HepG2 (cell line): ENCODE measurements at regions not wholly inside any gene's neighbourhood (a gene's known extent, or its start where the extent isn't known, plus 50 kb on each side); places are given as distances from the start of the nearest gene placed in this dataset.

ENCODE experiments used
- ATAC-seq: fragments of 200-7000 bp; cut with Tn5 transposase; 3 replicates; pipeline ENCODE4 v1.9.1; 2020; ENCODE audit warnings: mild to moderate bottlenecking, moderate library complexity
- BruUV-seq: library from RNA; stranded (reverse); fragments of 400-500 nt; replicated peaks from 2 replicates; lab custom pipeline; 2021; lab: Mats Ljungman, UMichigan
- CTCF ChIA-PET: fragments of 300-600 bp; formaldehyde crosslinking; extraction: SDS; loops from one replicate; lab custom pipeline; 2021; ENCODE audit warnings: low total read pairs, inconsistent platforms, low intra/inter-chr PET ratio; lab: Yijun Ruan, JAX
- POLR2A ChIA-PET: fragments of 350-600 bp; sonication (Branson Sonifier 250); formaldehyde crosslinking; loops from one replicate; lab custom pipeline; 2020; ENCODE audit warnings: antibody characterized with exemption, inconsistent platforms; lab: Yijun Ruan, JAX
- DNase-seq: peaks from one replicate; pipeline ENCODE4 v3.0.0-alpha.2; 2015; ENCODE audit warnings: low spot score
- FAIRE-seq: peaks from 3 replicates; lab custom pipeline; 2011; peaks lifted over from hg19 to GRCh38; lab: Jason Lieb, UNC
- H2AFZ ChIP-seq: one replicate; pipeline ENCODE4 v1.6.1; 2011; ENCODE audit warnings: low read length, inconsistent platforms
- H3K27ac ChIP-seq: fragments of 300-600 bp; 3 replicates; pipeline ENCODE4 v1.8.0; 2011; ENCODE audit warnings: mixed run types, mild to moderate bottlenecking, mixed read lengths, low read length, inconsistent platforms; ENCODE audit not compliant: insufficient read depth; ENCODE audit errors: extremely low read length
- H3K27me3 ChIP-seq, 2 experiments: fragments of 200-600 bp in 1 of 2; 2 replicates in 1 of 2; 3 replicates in 1 of 2; pipeline versions ENCODE4 v1.6.0 to v1.8.0; 2011; ENCODE audit warnings: low read length in 2 of 2, mild to moderate bottlenecking in 2 of 2, moderate library complexity in 2 of 2, inconsistent platforms in 1 of 2; ENCODE audit not compliant: insufficient read depth in 2 of 2, control insufficient read depth in 1 of 2
- H3K36me3 ChIP-seq, 2 experiments: fragments of 200-600 bp in 1 of 2; replicated peaks in 1 of 2; 2 replicates in 1 of 2; 3 replicates in 1 of 2; pipeline versions ENCODE4 v1.5.1 to v1.8.0; 2011; ENCODE audit warnings: low read length in 2 of 2, inconsistent platforms in 1 of 2; ENCODE audit not compliant: insufficient read depth in 2 of 2, control insufficient read depth in 1 of 2
- H3K4me1 ChIP-seq: 2 replicates; pipeline ENCODE4 v1.5.1; 2012; ENCODE audit warnings: low read length, inconsistent platforms; ENCODE audit not compliant: insufficient read depth
- H3K4me2 ChIP-seq: 2 replicates; pipeline ENCODE4 v1.6.0; 2011; ENCODE audit warnings: low read depth, low read length, inconsistent platforms
- H3K4me3 ChIP-seq, 3 experiments: fragments of 200-600 bp in 1 of 3; sonication (generic), shearing (Covaris generic) in 1 of 3; replicated peaks in 1 of 3; 2 replicates each; pipeline ENCODE4 v1.5.1; 2011 to 2016; ENCODE audit warnings: low read length in 3 of 3, inconsistent platforms in 2 of 3, low read depth in 2 of 3, mild to moderate bottlenecking in 2 of 3, control low read depth in 1 of 3, mixed read lengths in 1 of 3; ENCODE audit not compliant: insufficient read depth in 1 of 3
- H3K79me2 ChIP-seq: one replicate; pipeline ENCODE4 v1.6.1; 2011; ENCODE audit warnings: low read length, inconsistent platforms; ENCODE audit not compliant: insufficient read depth
- H3K9ac ChIP-seq: 2 replicates; pipeline ENCODE4 v1.6.0; 2011; ENCODE audit warnings: mild to moderate bottlenecking, low read depth, low read length, inconsistent platforms; ENCODE audit not compliant: insufficient read depth
- H3K9me3 ChIP-seq: 2 replicates; pipeline ENCODE4 v1.5.1; 2012; ENCODE audit warnings: mild to moderate bottlenecking, low read length
- H4K20me1 ChIP-seq: 2 replicates; pipeline ENCODE4 v1.6.0; 2011; ENCODE audit warnings: inconsistent platforms, mild to moderate bottlenecking, low read length, moderate library complexity; ENCODE audit not compliant: insufficient read depth
- ETV6 ChIP-seq: sonication (generic); formaldehyde crosslinking; conservative IDR thresholded peaks from 2 replicates; pipeline ENCODE4 v1.4.0; 2020; ENCODE audit warnings: missing genetic modification reagents
- HNF4G ChIP-seq, 2 experiments: sonication (generic) in 1 of 2; formaldehyde crosslinking in 1 of 2; IDR thresholded peaks; 2 replicates each; pipeline versions ENCODE4 v1.4.0 to v1.6.1; 2011 to 2020; ENCODE audit warnings: borderline replicate concordance in 2 of 2, low read depth in 2 of 2, mild to moderate bottlenecking in 2 of 2, low read length in 1 of 2, missing genetic modification reagents in 1 of 2, moderate library complexity in 1 of 2
- IRX3 ChIP-seq: sonication (generic); formaldehyde crosslinking; IDR thresholded peaks from 2 replicates; pipeline ENCODE4 v1.8.1; 2023; ENCODE audit warnings: mild to moderate bottlenecking, low read depth, missing genetic modification reagents, borderline replicate concordance
- NFKB2 ChIP-seq: sonication (generic); formaldehyde crosslinking; IDR thresholded peaks from 2 replicates; pipeline ENCODE4 v1.4.0; 2020; ENCODE audit warnings: missing genetic modification reagents, borderline replicate concordance
- RBAK ChIP-seq: sonication (generic); formaldehyde crosslinking; IDR thresholded peaks from 2 replicates; pipeline ENCODE4 v1.5.1; 2020; ENCODE audit warnings: mild to moderate bottlenecking, missing genetic modification reagents
- SNAPC2 ChIP-seq: sonication (generic); formaldehyde crosslinking; IDR thresholded peaks from 2 replicates; pipeline ENCODE4 v1.8.1; 2022; ENCODE audit warnings: mild to moderate bottlenecking, missing genetic modification reagents
- ZFP36 ChIP-seq: fragments of 150-350 bp; IDR thresholded peaks from 2 replicates; pipeline ENCODE4 v1.6.1; 2018; ENCODE audit warnings: borderline replicate concordance, low read length, low read depth; ENCODE audit not compliant: partially characterized antibody
- ZNF253 ChIP-seq: sonication (generic); formaldehyde crosslinking; IDR thresholded peaks from 2 replicates; pipeline ENCODE4 v1.8.0; 2022; ENCODE audit warnings: mild to moderate bottlenecking, missing genetic modification reagents, borderline replicate concordance
- ZNF746 ChIP-seq: sonication (generic); formaldehyde crosslinking; IDR thresholded peaks from 2 replicates; pipeline ENCODE4 v1.8.0; 2022; ENCODE audit warnings: mild to moderate bottlenecking, missing genetic modification reagents
- ZNF761 ChIP-seq: sonication (generic); formaldehyde crosslinking; conservative IDR thresholded peaks from 2 replicates; pipeline ENCODE4 v1.4.0; 2020; ENCODE audit warnings: mild to moderate bottlenecking, missing genetic modification reagents
- ZNF768 ChIP-seq: sonication (generic); formaldehyde crosslinking; IDR thresholded peaks from 2 replicates; pipeline ENCODE4 v1.4.0; 2020; ENCODE audit warnings: missing genetic modification reagents
- WGBS: methylation state at CpG from one replicate; pipeline ENCODE4 v1.1.6; 2017; ENCODE audit warnings: low lambda C conversion rate; 5-methylcytosine and 5-hydroxymethylcytosine counted together
- in situ Hi-C: cut with HindIII; loops from 2 replicates; pipeline ENCODE4 v1.10.0; 2017; ENCODE audit warnings: low pct_unique_long_range_greater_than_20kb; ENCODE audit not compliant: extremely low pct_ligation_motif_present
- intact Hi-C: fragments of 100-400 bp; cut with micrococcal nuclease; formaldehyde crosslinking; loops from one replicate; pipeline ENCODE4 v1.10.0; 2022; ENCODE audit not compliant: unreplicated experiment

GRCh38 chr12:84148335-84148734 lies 764.3 kb downstream of the SLC6A15 start:
- no peaks in the 10 kb centered on the region for H3K79me2 ChIP-seq
- H3K27me3 ChIP-seq: no peaks in the 10 kb centered on the region
- ChIA-PET CTCF (no interaction called here), POLR2A (no interaction called here)
- peaks cover 19% of the 10 kb centered on the region for H3K9me3 ChIP-seq
- ATAC-seq: no peak
- no peak overlapping the region for H3K4me3 ChIP-seq
- H3K36me3 ChIP-seq: no peaks in the 10 kb centered on the region
- intact Hi-C loops: no loop called here
- no peak overlapping the region for H3K4me2 ChIP-seq
- DNase-seq: no peak
- WGBS: 0% methylated on average over 2 of the region's 3 CpGs
- BruUV-seq: no TSS peak
- no peak overlapping the region for H2AFZ ChIP-seq
- H3K27ac ChIP-seq: no peak overlapping the region
- FAIRE-seq: no peak
- no peak overlapping the region for H3K9ac ChIP-seq
- TF ChIP-seq ZNF761 (CRISPR knock-in tag) (no peak), HNF4G (IDR thresholded peaks at IDR 0.05; ENCODE audit: borderline replicate concordance, low read depth, low read length) (no peak), HNF4G (CRISPR knock-in tag; IDR thresholded peaks at IDR 0.05; ENCODE audit: borderline replicate concordance, low read depth) (no peak), ETV6 (no peak), SNAPC2 (CRISPR knock-in tag) (no peak), ZFP36 (no peak), NFKB2 (no peak), ZNF746 (CRISPR knock-in tag) (no peak), IRX3 (no peak), ZNF253 (CRISPR knock-in tag) (no peak), RBAK (CRISPR knock-in tag) (no peak), ZNF768 (CRISPR knock-in tag) (no peak)
- TF ChIP-seq, all 625 proteins: peak for 0
- in situ Hi-C loops: no loop called here
- Histone ChIP-seq H4K20me1 (no peaks in the 10 kb centered on the region), H3K4me1 (no peaks in the 10 kb centered on the region)
